ENCODE measurements at regions not wholly inside any gene's neighbourhood (a gene's known extent, or its start where the extent isn't known, plus 50 kb on each side); places are given as distances from the start of the nearest gene placed in this dataset.

- H3K27ac ChIP-seq, result no peak overlapping the region
- TF ChIP-seq ZFX (IDR thresholded peaks at IDR 0.05; ENCODE audit: borderline replicate concordance), result no peak
- TF ChIP-seq, protein P1, sequence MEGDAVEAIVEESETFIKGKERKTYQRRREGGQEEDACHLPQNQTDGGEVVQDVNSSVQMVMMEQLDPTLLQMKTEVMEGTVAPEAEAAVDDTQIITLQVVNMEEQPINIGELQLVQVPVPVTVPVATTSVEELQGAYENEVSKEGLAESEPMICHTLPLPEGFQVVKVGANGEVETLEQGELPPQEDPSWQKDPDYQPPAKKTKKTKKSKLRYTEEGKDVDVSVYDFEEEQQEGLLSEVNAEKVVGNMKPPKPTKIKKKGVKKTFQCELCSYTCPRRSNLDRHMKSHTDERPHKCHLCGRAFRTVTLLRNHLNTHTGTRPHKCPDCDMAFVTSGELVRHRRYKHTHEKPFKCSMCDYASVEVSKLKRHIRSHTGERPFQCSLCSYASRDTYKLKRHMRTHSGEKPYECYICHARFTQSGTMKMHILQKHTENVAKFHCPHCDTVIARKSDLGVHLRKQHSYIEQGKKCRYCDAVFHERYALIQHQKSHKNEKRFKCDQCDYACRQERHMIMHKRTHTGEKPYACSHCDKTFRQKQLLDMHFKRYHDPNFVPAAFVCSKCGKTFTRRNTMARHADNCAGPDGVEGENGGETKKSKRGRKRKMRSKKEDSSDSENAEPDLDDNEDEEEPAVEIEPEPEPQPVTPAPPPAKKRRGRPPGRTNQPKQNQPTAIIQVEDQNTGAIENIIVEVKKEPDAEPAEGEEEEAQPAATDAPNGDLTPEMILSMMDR (IDR thresholded peaks at IDR 0.05), result no peak
These were observed 120.3 kb upstream of the CTSO start for GRCh38 chr4:156073976-156074375.

- TF ChIP-seq, protein P1 (IDR thresholded peaks at IDR 0.05), result no peak
- no peak for TF ChIP-seq ZFX (IDR thresholded peaks at IDR 0.05; ENCODE audit: borderline replicate concordance)
- H3K27ac ChIP-seq, result no peak overlapping the region
These were observed 107.0 kb upstream of the CTSO start for GRCh38 chr4:156060661-156061060.

GRCh38 chr4:156053174-156053573 is 99.5 kb upstream of the CTSO start:
- TF ChIP-seq ZFX (IDR thresholded peaks at IDR 0.05; ENCODE audit: borderline replicate concordance), result no peak
- TF ChIP-seq, protein P1 (IDR thresholded peaks at IDR 0.05), result no peak
- no peak overlapping the region for H3K27ac ChIP-seq

- TF ChIP-seq ZFX (IDR thresholded peaks at IDR 0.05; ENCODE audit: borderline replicate concordance), result no peak
- TF ChIP-seq, protein P1 (IDR thresholded peaks at IDR 0.05), result no peak
- H3K27ac ChIP-seq, result no peak overlapping the region
These were observed 98.5 kb upstream of the CTSO start for GRCh38 chr4:156052116-156052515.

DNA sequence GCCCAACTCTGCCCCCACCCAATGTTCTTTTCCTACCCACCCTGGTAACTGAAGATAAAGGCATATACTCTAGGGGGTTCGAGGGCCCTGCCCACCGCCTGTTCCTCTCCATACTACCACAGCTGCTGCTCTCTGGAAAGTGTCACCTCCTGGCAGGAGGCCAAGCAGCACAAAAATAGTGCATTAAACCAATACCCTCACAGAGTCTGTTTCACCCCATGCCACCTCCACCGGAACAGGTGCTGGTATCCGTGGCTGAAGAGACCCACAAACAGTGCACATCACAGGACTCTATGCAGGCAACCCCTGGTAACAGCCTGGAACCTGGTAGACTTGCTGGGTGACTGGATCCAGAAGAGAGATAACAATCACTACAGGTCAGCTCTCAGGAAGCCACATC is 85.1 kb upstream of the CTSO start:
- H3K27ac ChIP-seq, result no peak overlapping the region

GRCh38 chr4:156036496-156036895 is 82.8 kb upstream of the CTSO start:
- TF ChIP-seq, protein P1 (IDR thresholded peaks at IDR 0.05), result no peak
- no peak for TF ChIP-seq ZFX (IDR thresholded peaks at IDR 0.05; ENCODE audit: borderline replicate concordance)
- no peak overlapping the region for H3K27ac ChIP-seq

More for the DNA sequence above, 85.1 kb upstream of the CTSO start:
- no peak for TF ChIP-seq ZFX (IDR thresholded peaks at IDR 0.05; ENCODE audit: borderline replicate concordance)
- TF ChIP-seq, protein P1 (IDR thresholded peaks at IDR 0.05), result no peak

DNA sequence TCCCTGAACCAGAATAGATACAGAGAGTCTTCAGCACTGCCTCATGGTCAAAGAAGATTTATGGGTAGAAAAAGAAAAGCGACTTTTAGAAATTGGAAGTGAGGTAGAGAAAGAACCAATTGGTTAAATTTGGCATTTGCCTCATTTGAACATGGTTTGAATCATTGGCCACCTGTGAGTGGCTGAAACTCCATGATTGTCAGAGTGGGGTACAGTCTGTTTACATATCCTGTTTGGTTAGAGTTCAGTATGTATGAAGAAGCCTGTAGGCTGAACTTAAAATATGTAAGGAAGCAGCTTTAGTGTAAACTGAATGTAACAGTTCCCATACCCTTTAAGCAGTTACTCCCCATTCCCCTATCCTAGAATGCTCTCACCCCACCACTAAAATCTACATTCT is 76.0 kb upstream of the CTSO start:
- H3K27ac ChIP-seq, result no peak overlapping the region
- no peak for TF ChIP-seq ZFX (IDR thresholded peaks at IDR 0.05; ENCODE audit: borderline replicate concordance)
- TF ChIP-seq, protein P1 (IDR thresholded peaks at IDR 0.05), result no peak

All from 22Rv1 (cell line).